IMR-90 (cell line): ENCODE measurements at regions not wholly inside any gene's neighbourhood (a gene's known extent, or its start where the extent isn't known, plus 50 kb on each side); places are given as distances from the start of the nearest gene placed in this dataset.

Source experiments
- ATAC-seq: fragments of 200-7000 bp; cut with Tn5 transposase; 2 replicates; pipeline ENCODE4 v1.9.1; 2020; ENCODE audit warnings: low read depth, mild to moderate bottlenecking, moderate library complexity
- BruUV-seq: library from RNA; stranded (reverse); fragments of 400-500 nt; replicated peaks from 2 replicates; lab custom pipeline; 2021; lab: Mats Ljungman, UMichigan
- CTCF ChIA-PET: fragments of 300-600 bp; formaldehyde crosslinking; extraction: SDS; loops from one replicate; lab custom pipeline; 2021; ENCODE audit warnings: antibody characterized with exemption; lab: Yijun Ruan, JAX
- POLR2A ChIA-PET: fragments of 300-600 bp; sonication (Branson Sonifier 250); formaldehyde crosslinking; loops from one replicate; lab custom pipeline; 2022; ENCODE audit warnings: antibody characterized with exemption; ENCODE audit not compliant: unreplicated experiment; lab: Charles Lee
- DNase-seq: peaks from one replicate; pipeline ENCODE4 v3.0.0; 2013
- H2AFZ ChIP-seq: replicated peaks from 2 replicates; pipeline ENCODE3; 2013; ENCODE audit warnings: low read length, mild to moderate bottlenecking; ENCODE audit not compliant: poor library complexity
- H2AK5ac ChIP-seq: 2 replicates; pipeline ENCODE4 v1.6.1; 2013; ENCODE audit warnings: low read depth, low read length, inconsistent platforms
- H2AK9ac ChIP-seq: replicated peaks from 2 replicates; pipeline ENCODE3; 2013; ENCODE audit warnings: mild to moderate bottlenecking, low read depth, low read length, moderate library complexity; ENCODE audit not compliant: poor library complexity
- H2BK120ac ChIP-seq: 2 replicates; pipeline ENCODE4 v1.6.1; 2013; ENCODE audit warnings: low read depth, low read length, inconsistent platforms
- H2BK15ac ChIP-seq: 3 replicates; pipeline ENCODE4 v1.6.1; 2013; ENCODE audit warnings: low read depth, low read length, inconsistent platforms
- H2BK20ac ChIP-seq: 2 replicates; pipeline ENCODE4 v1.6.1; 2013; ENCODE audit warnings: low read depth, mild to moderate bottlenecking, inconsistent platforms, low read length, moderate library complexity
- H2BK5ac ChIP-seq: 2 replicates; pipeline ENCODE4 v1.6.1; 2013; ENCODE audit warnings: mild to moderate bottlenecking, low read depth, low read length, inconsistent platforms; ENCODE audit not compliant: poor library complexity, severe bottlenecking
- H3K14ac ChIP-seq: replicated peaks from 2 replicates; pipeline ENCODE4 v1.6.1; 2013; ENCODE audit warnings: low read depth, low read length, inconsistent platforms
- H3K18ac ChIP-seq: 2 replicates; pipeline ENCODE4 v1.6.1; 2013; ENCODE audit warnings: low read depth, low read length, control low read depth
- H3K23ac ChIP-seq: 2 replicates; pipeline ENCODE4 v1.6.1; 2013; ENCODE audit warnings: low read depth, low read length, inconsistent platforms
- H3K27ac ChIP-seq: 2 replicates; pipeline ENCODE4 v1.5.1; 2013; ENCODE audit warnings: mild to moderate bottlenecking, control low read depth, low read length; ENCODE audit not compliant: insufficient read depth
- H3K27me3 ChIP-seq: 2 replicates; pipeline ENCODE4 v1.6.1; 2013; ENCODE audit warnings: low read length; ENCODE audit not compliant: control insufficient read depth, insufficient read depth
- H3K36me3 ChIP-seq: 2 replicates; pipeline ENCODE4 v1.6.1; 2013; ENCODE audit warnings: low read length, mixed read lengths; ENCODE audit not compliant: control insufficient read depth, insufficient read depth
- H3K4ac ChIP-seq: 2 replicates; pipeline ENCODE4 v1.6.1; 2013; ENCODE audit warnings: low read depth, low read length, inconsistent platforms
- H3K4me1 ChIP-seq: 2 replicates; pipeline ENCODE4 v1.6.1; 2013; ENCODE audit warnings: low read length, mixed read lengths; ENCODE audit not compliant: control insufficient read depth, insufficient read depth
- H3K4me2 ChIP-seq: 2 replicates; pipeline ENCODE4 v1.6.1; 2013; ENCODE audit warnings: low read depth, mild to moderate bottlenecking, control low read depth, low read length, moderate library complexity
- H3K4me3 ChIP-seq: 2 replicates; pipeline ENCODE4 v1.5.1; 2013; ENCODE audit warnings: low read depth, mild to moderate bottlenecking, control low read depth, low read length, moderate library complexity; ENCODE audit not compliant: insufficient read depth
- H3K56ac ChIP-seq: 2 replicates; pipeline ENCODE4 v1.6.1; 2013; ENCODE audit warnings: low read length, inconsistent platforms; ENCODE audit not compliant: insufficient read depth; ENCODE audit errors: extremely low read depth
- H3K79me1 ChIP-seq, 2 experiments: 2 replicates each; pipeline ENCODE4 v1.6.1; 2013; ENCODE audit warnings: low read length in 2 of 2, inconsistent platforms in 1 of 2, low read depth in 1 of 2
- H3K9ac ChIP-seq: 2 replicates; pipeline ENCODE4 v1.6.1; 2013; ENCODE audit warnings: low read depth, low read length, control low read depth
- H3K9me1 ChIP-seq: 2 replicates; pipeline ENCODE4 v1.6.1; 2013; ENCODE audit warnings: low read length, inconsistent platforms; ENCODE audit not compliant: insufficient read depth
- H3K9me3 ChIP-seq: 2 replicates; pipeline ENCODE4 v1.6.1; 2013; ENCODE audit warnings: low read length; ENCODE audit not compliant: control insufficient read depth, insufficient read depth
- H4K20me1 ChIP-seq: 2 replicates; pipeline ENCODE4 v1.6.1; 2013; ENCODE audit warnings: low read length, inconsistent platforms; ENCODE audit not compliant: insufficient read depth
- H4K5ac ChIP-seq: 2 replicates; pipeline ENCODE4 v1.6.1; 2013; ENCODE audit warnings: mild to moderate bottlenecking, low read depth, low read length, control low read depth
- H4K8ac ChIP-seq, 2 experiments: 2 replicates each; pipeline ENCODE4 v1.6.1; 2013; ENCODE audit warnings: low read depth in 2 of 2, low read length in 2 of 2, control low read depth in 1 of 2, inconsistent platforms in 1 of 2
- H4K91ac ChIP-seq: 2 replicates; pipeline ENCODE4 v1.6.1; 2013; ENCODE audit warnings: low read depth, low read length, inconsistent platforms; ENCODE audit not compliant: insufficient read depth
- CEBPB ChIP-seq: IDR thresholded peaks from 2 replicates; pipeline ENCODE4 v1.6.1; 2012; ENCODE audit warnings: low read depth, low read length, improper control_type of control experiment
- CHD1 ChIP-seq: IDR thresholded peaks from 2 replicates; pipeline ENCODE4 v1.6.1; 2012; ENCODE audit warnings: low read depth, low read length, improper control_type of control experiment
- FOS ChIP-seq: fragments of 150-350 bp; IDR thresholded peaks from 2 replicates; pipeline ENCODE4 v1.6.1; 2016; ENCODE audit warnings: low read depth, low read length
- MAFK ChIP-seq: IDR thresholded peaks from 2 replicates; pipeline ENCODE4 v1.6.1; 2012; ENCODE audit warnings: low read depth, low read length, improper control_type of control experiment
- MAZ ChIP-seq: IDR thresholded peaks from 2 replicates; pipeline ENCODE4 v1.6.1; 2012; ENCODE audit warnings: low read depth, mild to moderate bottlenecking, low read length, improper control_type of control experiment, moderate library complexity, borderline replicate concordance
- NFE2L2 ChIP-seq: fragments of 150-350 bp; IDR thresholded peaks from 2 replicates; pipeline ENCODE4 v1.6.1; 2016; ENCODE audit warnings: low read depth, mild to moderate bottlenecking, low read length
- POLR2A ChIP-seq: IDR thresholded peaks from 2 replicates; pipeline ENCODE4 v1.6.1; 2012; ENCODE audit warnings: mild to moderate bottlenecking, low read depth, low read length
- RAD21 ChIP-seq: IDR thresholded peaks from 2 replicates; pipeline ENCODE4 v1.6.1; 2012; ENCODE audit warnings: low read length, improper control_type of control experiment
- RCOR1 ChIP-seq: IDR thresholded peaks from 2 replicates; pipeline ENCODE4 v1.6.1; 2012; ENCODE audit warnings: mild to moderate bottlenecking, low read length, improper control_type of control experiment; ENCODE audit not compliant: insufficient replicate concordance
- RFX5 ChIP-seq: IDR thresholded peaks from 2 replicates; pipeline ENCODE4 v1.8.0; 2012; ENCODE audit warnings: low read depth, mild to moderate bottlenecking, low read length, moderate library complexity
- SMC3 ChIP-seq: fragments of 150-350 bp; IDR thresholded peaks from 2 replicates; pipeline ENCODE4 v1.6.1; 2016; ENCODE audit warnings: low read depth, mild to moderate bottlenecking, antibody characterized with exemption, low read length, moderate library complexity
- WGBS, 2 experiments: methylation state at CpG; one replicate each; pipeline versions ENCODE4 v1.1.5 to v1.1.7; 2013; ENCODE audit warnings: missing lambda C conversion rate in 2 of 2; ENCODE audit not compliant: insufficient read length in 1 of 2; ENCODE audit errors: extremely low coverage in 2 of 2; 5-methylcytosine and 5-hydroxymethylcytosine counted together
- dilution Hi-C: fragments of 300-500 bp; cut with HindIII; formaldehyde crosslinking; loops from one replicate; pipeline ENCODE4 v1.14.3; 2018; ENCODE audit warnings: low sequenced_read_pairs; ENCODE audit not compliant: unreplicated experiment
- in situ Hi-C: fragments of 300-500 bp; cut with MboI; formaldehyde crosslinking; loops from 3 replicates; pipeline ENCODE4 v1.14.3; 2019; ENCODE audit warnings: low sequenced_read_pairs, inconsistent platforms, mixed read lengths
- intact Hi-C: fragments of 100-400 bp; cut with micrococcal nuclease; formaldehyde crosslinking; loops from 2 replicates; pipeline ENCODE4 v1.10.0; 2022
- TF ChIP-seq, protein P1 (sequence below): conservative IDR thresholded peaks from 2 replicates; pipeline ENCODE4 v1.5.1; 2012; ENCODE audit warnings: mild to moderate bottlenecking, low read depth, low read length, improper control_type of control experiment
- TF ChIP-seq, protein P2 (sequence below): fragments of 150-350 bp; IDR thresholded peaks from 2 replicates; pipeline ENCODE4 v1.6.1; 2016; ENCODE audit warnings: low read depth, mild to moderate bottlenecking, low read length, moderate library complexity, borderline replicate concordance
- TF ChIP-seq, protein P3 (sequence below): fragments of 150-350 bp; IDR thresholded peaks from 2 replicates; pipeline ENCODE4 v1.6.1; 2017; ENCODE audit warnings: mild to moderate bottlenecking, antibody characterized with exemption, low read length, low read depth

DNA sequence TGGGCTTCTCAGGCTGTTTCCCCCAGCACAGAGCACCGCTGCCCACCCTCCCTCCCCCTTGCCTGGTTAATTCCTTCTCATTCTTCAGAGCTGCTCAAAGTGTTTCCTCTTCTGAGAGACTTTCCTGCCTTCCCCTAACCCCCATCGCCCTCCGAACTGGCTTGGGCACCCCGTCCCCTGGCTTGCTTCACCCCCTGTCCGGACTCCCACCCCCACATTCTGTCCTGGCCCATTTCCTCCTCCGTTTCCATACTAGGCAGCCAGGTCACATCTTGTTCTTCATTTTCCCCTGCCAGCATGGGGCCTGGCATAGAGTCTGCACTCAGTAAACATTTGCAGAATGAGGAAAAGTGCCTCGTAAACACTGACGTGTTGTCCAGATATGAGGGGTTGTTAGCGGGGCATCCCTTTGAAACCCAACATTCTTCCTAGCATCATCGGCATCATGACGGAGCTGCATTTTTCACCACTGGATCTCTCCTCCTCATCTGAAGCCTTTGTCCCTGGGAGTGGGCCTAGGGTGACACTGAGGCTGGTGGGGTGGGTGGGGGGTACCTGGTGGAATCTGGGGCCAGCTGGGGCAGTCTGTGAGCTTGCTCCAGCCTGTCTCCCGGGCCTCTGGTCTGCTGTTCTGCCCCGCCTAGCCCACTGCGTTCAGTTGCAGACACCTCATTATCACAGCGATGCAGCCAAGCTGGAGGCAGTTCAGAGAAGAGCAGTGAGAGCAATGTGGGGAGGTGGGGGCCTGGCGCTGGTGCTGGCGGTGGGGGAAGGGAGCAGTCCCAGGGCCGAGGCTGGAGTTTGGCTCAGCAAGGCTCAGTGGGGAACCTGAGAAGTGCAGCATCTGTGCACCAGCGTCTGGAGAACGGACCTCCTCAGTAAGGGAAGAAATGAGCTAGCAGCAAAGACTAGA is 149.4 kb upstream of the PJA1 start:
- no TSS peak for BruUV-seq
- ATAC-seq = no peak

More for the DNA sequence above, 149.4 kb upstream of the PJA1 start:
- CTCF ChIA-PET = interaction anchor here (0.6 kb wide), 1 partner anchor 58 kb away, joined by 14 read pairs; no protein-coding TSS in a partner anchor
- Histone ChIP-seq H2AK5ac (no peak overlapping the region), H4K20me1 (no peaks in the 10 kb centered on the region; the same call in 1 of the 2 replicates), H3K4ac (no peak overlapping the region), H2AK9ac (no peak overlapping the region), H3K27me3 (peaks cover 53% of the 10 kb centered on the region), H3K9me1 (no peaks in the 10 kb centered on the region), H3K4me1 (no peaks in the 10 kb centered on the region), H2BK15ac (no peak overlapping the region), H3K4me2 (no peak overlapping the region), H3K23ac (no peak overlapping the region), H3K9me3 (no peaks in the 10 kb centered on the region; the same call in 1 of the 2 replicates), H4K5ac (no peak overlapping the region), H2BK20ac (no peak overlapping the region), H2AFZ (no peak overlapping the region), H2BK5ac (no peak overlapping the region), H2BK120ac (no peak overlapping the region), H3K27ac (no peak overlapping the region), H3K79me1 (no peaks in the 10 kb centered on the region), H3K14ac (no peak overlapping the region), H3K9ac (no peak overlapping the region), H4K91ac (no peak overlapping the region), H3K18ac (no peak overlapping the region), H4K8ac (no peak overlapping the region), H3K36me3 (no peaks in the 10 kb centered on the region), H3K56ac (no peak overlapping the region), H3K4me3 (no peak overlapping the region)
- in situ Hi-C loops = no loop called here
- no peak for TF ChIP-seq RFX5
- no peak for TF ChIP-seq RCOR1
- TF ChIP-seq, protein P1, sequence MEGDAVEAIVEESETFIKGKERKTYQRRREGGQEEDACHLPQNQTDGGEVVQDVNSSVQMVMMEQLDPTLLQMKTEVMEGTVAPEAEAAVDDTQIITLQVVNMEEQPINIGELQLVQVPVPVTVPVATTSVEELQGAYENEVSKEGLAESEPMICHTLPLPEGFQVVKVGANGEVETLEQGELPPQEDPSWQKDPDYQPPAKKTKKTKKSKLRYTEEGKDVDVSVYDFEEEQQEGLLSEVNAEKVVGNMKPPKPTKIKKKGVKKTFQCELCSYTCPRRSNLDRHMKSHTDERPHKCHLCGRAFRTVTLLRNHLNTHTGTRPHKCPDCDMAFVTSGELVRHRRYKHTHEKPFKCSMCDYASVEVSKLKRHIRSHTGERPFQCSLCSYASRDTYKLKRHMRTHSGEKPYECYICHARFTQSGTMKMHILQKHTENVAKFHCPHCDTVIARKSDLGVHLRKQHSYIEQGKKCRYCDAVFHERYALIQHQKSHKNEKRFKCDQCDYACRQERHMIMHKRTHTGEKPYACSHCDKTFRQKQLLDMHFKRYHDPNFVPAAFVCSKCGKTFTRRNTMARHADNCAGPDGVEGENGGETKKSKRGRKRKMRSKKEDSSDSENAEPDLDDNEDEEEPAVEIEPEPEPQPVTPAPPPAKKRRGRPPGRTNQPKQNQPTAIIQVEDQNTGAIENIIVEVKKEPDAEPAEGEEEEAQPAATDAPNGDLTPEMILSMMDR = no peak
- no peak for TF ChIP-seq MAZ
- TF ChIP-seq NFE2L2 = no peak
- TF ChIP-seq CHD1 = no peak
- TF ChIP-seq SMC3 = no peak
- TF ChIP-seq CEBPB = no peak
- TF ChIP-seq RAD21 = no peak
- no peak for TF ChIP-seq POLR2A
- TF ChIP-seq MAFK = no peak
- TF ChIP-seq FOS = no peak
- TF ChIP-seq, protein P2, sequence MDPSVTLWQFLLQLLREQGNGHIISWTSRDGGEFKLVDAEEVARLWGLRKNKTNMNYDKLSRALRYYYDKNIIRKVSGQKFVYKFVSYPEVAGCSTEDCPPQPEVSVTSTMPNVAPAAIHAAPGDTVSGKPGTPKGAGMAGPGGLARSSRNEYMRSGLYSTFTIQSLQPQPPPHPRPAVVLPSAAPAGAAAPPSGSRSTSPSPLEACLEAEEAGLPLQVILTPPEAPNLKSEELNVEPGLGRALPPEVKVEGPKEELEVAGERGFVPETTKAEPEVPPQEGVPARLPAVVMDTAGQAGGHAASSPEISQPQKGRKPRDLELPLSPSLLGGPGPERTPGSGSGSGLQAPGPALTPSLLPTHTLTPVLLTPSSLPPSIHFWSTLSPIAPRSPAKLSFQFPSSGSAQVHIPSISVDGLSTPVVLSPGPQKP = no peak
- TF ChIP-seq, protein P3, sequence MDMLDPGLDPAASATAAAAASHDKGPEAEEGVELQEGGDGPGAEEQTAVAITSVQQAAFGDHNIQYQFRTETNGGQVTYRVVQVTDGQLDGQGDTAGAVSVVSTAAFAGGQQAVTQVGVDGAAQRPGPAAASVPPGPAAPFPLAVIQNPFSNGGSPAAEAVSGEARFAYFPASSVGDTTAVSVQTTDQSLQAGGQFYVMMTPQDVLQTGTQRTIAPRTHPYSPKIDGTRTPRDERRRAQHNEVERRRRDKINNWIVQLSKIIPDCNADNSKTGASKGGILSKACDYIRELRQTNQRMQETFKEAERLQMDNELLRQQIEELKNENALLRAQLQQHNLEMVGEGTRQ = no peak
- dilution Hi-C loops = no loop called here
- intact Hi-C loops = no loop called here
- DNase-seq = no peak
- POLR2A ChIA-PET = no interaction called here
- 9% methylated on average over 4 of the region's 20 CpGs; no CpG with 5 or more reads in 1 of the 2 experiments for WGBS, 2 experiments
